ENCODE measurements at regions not wholly inside any gene's neighbourhood (a gene's known extent, or its start where the extent isn't known, plus 50 kb on each side); places are given as distances from the start of the nearest gene placed in this dataset.

DNA sequence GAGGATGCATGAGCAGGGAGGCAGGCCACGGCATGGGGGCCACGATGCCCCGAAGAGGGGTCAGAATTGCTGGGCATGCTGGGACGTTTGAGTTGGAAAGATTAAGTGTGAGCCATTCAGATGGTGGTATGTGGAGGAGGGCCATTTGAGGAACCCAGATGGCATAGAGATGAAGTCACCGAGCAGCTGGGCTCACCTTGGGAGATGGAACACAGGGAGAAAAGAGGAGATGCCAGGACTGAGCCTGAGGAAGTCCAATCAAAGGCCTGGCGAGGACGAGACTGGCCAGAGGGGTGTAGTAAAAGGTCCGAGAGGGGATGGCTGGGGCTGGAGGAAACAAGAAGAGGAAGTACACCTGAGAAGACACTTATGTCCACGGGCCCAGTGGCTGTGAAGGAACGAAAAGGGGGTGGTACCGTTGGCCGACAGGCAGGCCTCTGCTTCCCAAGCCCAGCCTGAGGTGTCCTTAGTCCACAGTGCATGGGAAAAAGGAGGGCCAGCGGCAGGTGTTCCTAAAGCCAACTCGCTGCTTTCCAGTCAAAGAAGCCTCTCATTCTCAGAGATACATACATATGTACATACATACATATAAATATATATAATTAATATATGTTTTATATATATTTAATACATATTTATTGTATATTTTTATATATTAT, 54.6 kb upstream of the CLCN4 start:
- TF ChIP-seq, protein P1, sequence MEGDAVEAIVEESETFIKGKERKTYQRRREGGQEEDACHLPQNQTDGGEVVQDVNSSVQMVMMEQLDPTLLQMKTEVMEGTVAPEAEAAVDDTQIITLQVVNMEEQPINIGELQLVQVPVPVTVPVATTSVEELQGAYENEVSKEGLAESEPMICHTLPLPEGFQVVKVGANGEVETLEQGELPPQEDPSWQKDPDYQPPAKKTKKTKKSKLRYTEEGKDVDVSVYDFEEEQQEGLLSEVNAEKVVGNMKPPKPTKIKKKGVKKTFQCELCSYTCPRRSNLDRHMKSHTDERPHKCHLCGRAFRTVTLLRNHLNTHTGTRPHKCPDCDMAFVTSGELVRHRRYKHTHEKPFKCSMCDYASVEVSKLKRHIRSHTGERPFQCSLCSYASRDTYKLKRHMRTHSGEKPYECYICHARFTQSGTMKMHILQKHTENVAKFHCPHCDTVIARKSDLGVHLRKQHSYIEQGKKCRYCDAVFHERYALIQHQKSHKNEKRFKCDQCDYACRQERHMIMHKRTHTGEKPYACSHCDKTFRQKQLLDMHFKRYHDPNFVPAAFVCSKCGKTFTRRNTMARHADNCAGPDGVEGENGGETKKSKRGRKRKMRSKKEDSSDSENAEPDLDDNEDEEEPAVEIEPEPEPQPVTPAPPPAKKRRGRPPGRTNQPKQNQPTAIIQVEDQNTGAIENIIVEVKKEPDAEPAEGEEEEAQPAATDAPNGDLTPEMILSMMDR (IDR thresholded peaks at IDR 0.05), result no peak
- ChIA-PET CTCF (no interaction called here), POLR2A (interaction anchor here (2.5 kb wide), 1 partner anchor 9 kb away, joined by 16 read pairs; no protein-coding TSS in a partner anchor)
- ATAC-seq (ENCODE audit: low read depth) (no peak), DNase-seq (no peak)
- intact Hi-C loops (cut with micrococcal nuclease), result no loop called here
- Mint-ChIP-seq H3K27me3 (no peaks in the 10 kb centered on the region), H3K27ac (peak overlapping the region; percentile 79), H3K36me3 (ENCODE audit: low read depth) (peaks cover 41% of the 10 kb centered on the region), H3K9me3 (no peaks in the 10 kb centered on the region), H3K4me1 (peaks cover 81% of the 10 kb centered on the region), H3K4me3 (no peak overlapping the region)

GRCh38 chrX:10103023-10103422, 53.8 kb upstream of the CLCN4 start:
- POLR2A ChIA-PET, result interaction anchor here (2.5 kb wide), 1 partner anchor 8 kb away, joined by 16 read pairs; no protein-coding TSS in a partner anchor
- Mint-ChIP-seq H3K4me3 (no peak overlapping the region), H3K4me1 (peaks cover 85% of the 10 kb centered on the region), H3K27ac (peak overlapping the region; percentile 41), H3K9me3 (no peaks in the 10 kb centered on the region), H3K36me3 (ENCODE audit: low read depth) (peaks cover 41% of the 10 kb centered on the region), H3K27me3 (no peaks in the 10 kb centered on the region)
- DNase-seq (no peak), ATAC-seq (ENCODE audit: low read depth) (no peak)
- CTCF ChIA-PET, result no interaction called here
- TF ChIP-seq, protein P1 (IDR thresholded peaks at IDR 0.05), result no peak
- intact Hi-C loops (cut with micrococcal nuclease), result no loop called here

DNA sequence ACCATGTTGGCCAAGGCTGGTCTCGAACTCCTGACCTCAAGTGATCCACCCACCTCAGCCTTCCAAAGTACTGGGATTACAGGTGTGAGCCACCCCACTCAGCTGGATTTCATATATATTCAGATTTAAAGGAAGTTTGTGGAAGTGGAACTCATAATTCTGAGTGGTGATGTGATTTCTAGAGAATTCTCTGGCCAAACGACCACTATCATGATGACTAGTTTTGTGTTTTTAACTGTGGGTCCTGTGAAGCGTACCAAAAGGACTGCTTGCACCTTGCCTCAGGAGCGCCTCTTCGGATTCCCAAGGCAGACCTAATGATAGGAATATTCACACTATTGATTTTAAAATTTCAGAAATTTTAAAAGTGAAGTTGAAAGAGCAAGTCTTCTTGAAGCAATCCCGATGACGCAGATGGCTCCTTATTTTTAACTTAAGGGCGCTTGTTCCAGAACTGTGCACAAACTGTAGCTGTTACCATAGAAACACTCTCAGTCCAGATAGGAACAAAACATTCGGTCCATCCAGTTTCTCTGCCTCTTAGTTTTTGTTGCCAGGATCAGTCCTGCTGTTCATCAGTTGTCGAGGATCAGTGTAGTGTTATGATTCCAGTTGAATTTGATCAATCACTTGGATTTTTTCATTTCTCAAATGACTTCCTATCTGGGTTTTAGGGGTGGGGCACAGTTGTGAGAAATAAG, 51.7 kb upstream of the CLCN4 start:
- intact Hi-C loops (cut with micrococcal nuclease), result no loop called here
- H3K27ac Mint-ChIP-seq, result peak overlapping the region; percentile 77
- H3K4me3 Mint-ChIP-seq, result no peak overlapping the region
- ChIA-PET CTCF (interaction anchor here (1.7 kb wide), 1 partner anchor 19 kb away, joined by 3 read pairs; no protein-coding TSS in a partner anchor), POLR2A (interaction anchor here (0.5 to 15.0 kb wide), 2 partner anchors 9 to 57 kb away, joined by 3 to 229 read pairs; no protein-coding TSS in a partner anchor)
- peaks cover 86% of the 10 kb centered on the region for H3K4me1 Mint-ChIP-seq
- H3K9me3 Mint-ChIP-seq, result no peaks in the 10 kb centered on the region
- TF ChIP-seq, protein P1 (IDR thresholded peaks at IDR 0.05), result no peak
- H3K27me3 Mint-ChIP-seq, result no peaks in the 10 kb centered on the region
- ATAC-seq (ENCODE audit: low read depth), result no peak
- DNase-seq, result no peak
- peaks cover 30% of the 10 kb centered on the region for H3K36me3 Mint-ChIP-seq (ENCODE audit: low read depth)

GRCh38 chrX:10106806-10107205, 50.0 kb upstream of the CLCN4 start:
- ChIA-PET CTCF (interaction anchor here (1.1 to 3.0 kb wide), 3 partner anchors 11 to 21 kb away, joined by 3 to 9 read pairs (median 4); no protein-coding TSS in a partner anchor), POLR2A (interaction anchor here (0.6 to 15.0 kb wide), 4 partner anchors 11 to 99 kb away, joined by 3 to 229 read pairs (median 63); no protein-coding TSS in a partner anchor)
- no peak for DNase-seq
- peak overlapping the region; percentile 99 for H3K27ac Mint-ChIP-seq
- ATAC-seq (ENCODE audit: low read depth), result peak; percentile 10
- peaks cover 25% of the 10 kb centered on the region for H3K36me3 Mint-ChIP-seq (ENCODE audit: low read depth)
- H3K4me1 Mint-ChIP-seq, result peaks cover 89% of the 10 kb centered on the region
- TF ChIP-seq, protein P1 (IDR thresholded peaks at IDR 0.05), result no peak
- peak overlapping the region; percentile 35 for H3K4me3 Mint-ChIP-seq
- H3K27me3 Mint-ChIP-seq, result no peaks in the 10 kb centered on the region
- no peaks in the 10 kb centered on the region for H3K9me3 Mint-ChIP-seq
- intact Hi-C loops (cut with micrococcal nuclease), result loop anchor here (1.0 kb wide), 1 partner anchor 9 kb away; no protein-coding TSS in a partner anchor

Data from activated B cell treated with CpG ODN at 0.5 μM for 24 hours (primary cell).